ENCODE measurements at regions not wholly inside any gene's neighbourhood (a gene's known extent, or its start where the extent isn't known, plus 50 kb on each side); places are given as distances from the start of the nearest gene placed in this dataset.

- TF ChIP-seq, protein P1, sequence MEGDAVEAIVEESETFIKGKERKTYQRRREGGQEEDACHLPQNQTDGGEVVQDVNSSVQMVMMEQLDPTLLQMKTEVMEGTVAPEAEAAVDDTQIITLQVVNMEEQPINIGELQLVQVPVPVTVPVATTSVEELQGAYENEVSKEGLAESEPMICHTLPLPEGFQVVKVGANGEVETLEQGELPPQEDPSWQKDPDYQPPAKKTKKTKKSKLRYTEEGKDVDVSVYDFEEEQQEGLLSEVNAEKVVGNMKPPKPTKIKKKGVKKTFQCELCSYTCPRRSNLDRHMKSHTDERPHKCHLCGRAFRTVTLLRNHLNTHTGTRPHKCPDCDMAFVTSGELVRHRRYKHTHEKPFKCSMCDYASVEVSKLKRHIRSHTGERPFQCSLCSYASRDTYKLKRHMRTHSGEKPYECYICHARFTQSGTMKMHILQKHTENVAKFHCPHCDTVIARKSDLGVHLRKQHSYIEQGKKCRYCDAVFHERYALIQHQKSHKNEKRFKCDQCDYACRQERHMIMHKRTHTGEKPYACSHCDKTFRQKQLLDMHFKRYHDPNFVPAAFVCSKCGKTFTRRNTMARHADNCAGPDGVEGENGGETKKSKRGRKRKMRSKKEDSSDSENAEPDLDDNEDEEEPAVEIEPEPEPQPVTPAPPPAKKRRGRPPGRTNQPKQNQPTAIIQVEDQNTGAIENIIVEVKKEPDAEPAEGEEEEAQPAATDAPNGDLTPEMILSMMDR (IDR thresholded peaks at IDR 0.05; ENCODE audit: low read depth, low read length, missing input control) = no peak
- TF ChIP-seq, protein P2, sequence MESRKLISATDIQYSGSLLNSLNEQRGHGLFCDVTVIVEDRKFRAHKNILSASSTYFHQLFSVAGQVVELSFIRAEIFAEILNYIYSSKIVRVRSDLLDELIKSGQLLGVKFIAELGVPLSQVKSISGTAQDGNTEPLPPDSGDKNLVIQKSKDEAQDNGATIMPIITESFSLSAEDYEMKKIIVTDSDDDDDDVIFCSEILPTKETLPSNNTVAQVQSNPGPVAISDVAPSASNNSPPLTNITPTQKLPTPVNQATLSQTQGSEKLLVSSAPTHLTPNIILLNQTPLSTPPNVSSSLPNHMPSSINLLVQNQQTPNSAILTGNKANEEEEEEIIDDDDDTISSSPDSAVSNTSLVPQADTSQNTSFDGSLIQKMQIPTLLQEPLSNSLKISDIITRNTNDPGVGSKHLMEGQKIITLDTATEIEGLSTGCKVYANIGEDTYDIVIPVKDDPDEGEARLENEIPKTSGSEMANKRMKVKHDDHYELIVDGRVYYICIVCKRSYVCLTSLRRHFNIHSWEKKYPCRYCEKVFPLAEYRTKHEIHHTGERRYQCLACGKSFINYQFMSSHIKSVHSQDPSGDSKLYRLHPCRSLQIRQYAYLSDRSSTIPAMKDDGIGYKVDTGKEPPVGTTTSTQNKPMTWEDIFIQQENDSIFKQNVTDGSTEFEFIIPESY (IDR thresholded peaks at IDR 0.05) = no peak
- no peak for TF ChIP-seq YY1 (IDR thresholded peaks at IDR 0.05)
- no peak for TF ChIP-seq NR2F2 (IDR thresholded peaks at IDR 0.05)
These were observed 1651.3 kb downstream of the SLITRK5 start for GRCh38 chr13:89322466-89322865.

Measured in liver (tissue), 3 donors.